MCF 10A (cell line): ENCODE measurements at regions not wholly inside any gene's neighbourhood (a gene's known extent, or its start where the extent isn't known, plus 50 kb on each side); places are given as distances from the start of the nearest gene placed in this dataset.

Experiments used
- BruUV-seq: library from RNA; stranded (reverse); fragments of 400-500 nt; replicated peaks from 2 replicates; lab custom pipeline; 2021; lab: Mats Ljungman, UMichigan
- CTCF ChIA-PET: fragments of 300-600 bp; sonication (Branson Sonifier 250); formaldehyde crosslinking; extraction: SDS; loops from one replicate; lab custom pipeline; 2021; ENCODE audit warnings: antibody characterized with exemption, inconsistent platforms; lab: Yijun Ruan, JAX
- POLR2A ChIA-PET: fragments of 300-600, 350-650 bp; sonication (Branson Sonifier 250); formaldehyde crosslinking; extraction: SDS; loops from one replicate; lab custom pipeline; 2020; ENCODE audit warnings: antibody characterized with exemption, inconsistent platforms; lab: Yijun Ruan, JAX
- DNase-seq: peaks from one replicate; pipeline ENCODE4 v3.0.0-alpha.2; 2018; ENCODE audit not compliant: unreplicated experiment
- H3K27ac Mint-ChIP-seq: one replicate; pipeline ENCODE4 v1.8.0; 2022; ENCODE audit warnings: mild to moderate bottlenecking, low read depth, mixed read lengths; ENCODE audit not compliant: unreplicated experiment
- H3K27me3 Mint-ChIP-seq: one replicate; pipeline ENCODE4 v1.8.0; 2022; ENCODE audit warnings: mixed read lengths; ENCODE audit not compliant: insufficient read depth, unreplicated experiment
- H3K36me3 Mint-ChIP-seq: one replicate; pipeline ENCODE4 v1.8.0; 2022; ENCODE audit warnings: mild to moderate bottlenecking, moderate library complexity, mixed read lengths; ENCODE audit not compliant: insufficient read depth, unreplicated experiment
- H3K4me1 Mint-ChIP-seq: one replicate; pipeline ENCODE4 v1.8.0; 2022; ENCODE audit warnings: mixed read lengths; ENCODE audit not compliant: insufficient read depth, unreplicated experiment
- H3K4me3 Mint-ChIP-seq: one replicate; pipeline ENCODE4 v1.8.0; 2022; ENCODE audit warnings: mild to moderate bottlenecking, moderate library complexity, mixed read lengths; ENCODE audit not compliant: unreplicated experiment
- H3K9me3 Mint-ChIP-seq: one replicate; pipeline ENCODE4 v1.8.0; 2022; ENCODE audit warnings: mixed read lengths; ENCODE audit not compliant: unreplicated experiment
- CTCF ChIP-seq: fragments of 200-600 bp; IDR thresholded peaks from one replicate; pipeline ENCODE4 v1.8.0; 2022; ENCODE audit warnings: antibody characterized with exemption, mild to moderate bottlenecking; ENCODE audit not compliant: unreplicated experiment
- intact Hi-C: fragments of 100-400 bp; cut with micrococcal nuclease; formaldehyde crosslinking; loops from 2 replicates; pipeline ENCODE4 v1.14.1; 2022

- Mint-ChIP-seq H3K4me3 (no peak overlapping the region), H3K4me1 (peaks cover 13% of the 10 kb centered on the region), H3K27me3 (no peaks in the 10 kb centered on the region), H3K36me3 (no peaks in the 10 kb centered on the region), H3K27ac (no peak overlapping the region), H3K9me3 (no peaks in the 10 kb centered on the region)
- TF ChIP-seq CTCF, result no peak
- CTCF ChIA-PET, result interaction anchor here (0.7 kb wide), 1 partner anchor 101 kb away, joined by 3 read pairs; no protein-coding TSS in a partner anchor
- POLR2A ChIA-PET, result interaction anchor here (0.5 kb wide), 1 partner anchor 193 kb away, joined by 3 read pairs; no protein-coding TSS in a partner anchor
- no peak for DNase-seq
- intact Hi-C loops, result no loop called here
- no TSS peak for BruUV-seq
These were observed 190.8 kb upstream of the HES1 start for GRCh38 chr3:193945143-193945542.

GRCh38 chr3:193946945-193947344, 189.0 kb upstream of the HES1 start:
- Mint-ChIP-seq H3K9me3 (no peaks in the 10 kb centered on the region), H3K4me1 (peaks cover 15% of the 10 kb centered on the region), H3K27me3 (no peaks in the 10 kb centered on the region), H3K27ac (no peak overlapping the region), H3K36me3 (no peaks in the 10 kb centered on the region), H3K4me3 (no peak overlapping the region)
- DNase-seq, result peak; percentile 55
- ChIA-PET CTCF (no interaction called here), POLR2A (no interaction called here)
- no peak for TF ChIP-seq CTCF
- BruUV-seq, result no TSS peak
- intact Hi-C loops, result no loop called here

- Mint-ChIP-seq H3K9me3 (no peaks in the 10 kb centered on the region), H3K4me1 (peaks cover 21% of the 10 kb centered on the region), H3K36me3 (no peaks in the 10 kb centered on the region), H3K4me3 (no peak overlapping the region), H3K27ac (peak overlapping the region; percentile 26), H3K27me3 (no peaks in the 10 kb centered on the region)
- POLR2A ChIA-PET, result no interaction called here
- BruUV-seq, result no TSS peak
- intact Hi-C loops, result no loop called here
- TF ChIP-seq CTCF, result no peak
- no peak for DNase-seq
- CTCF ChIA-PET, result no interaction called here
These were observed 188.4 kb upstream of the HES1 start for GRCh38 chr3:193947596-193947995.

- DNase-seq, result no peak
- H3K27ac Mint-ChIP-seq, result peak overlapping the region; percentile 26
- peaks cover 4% of the 10 kb centered on the region for H3K9me3 Mint-ChIP-seq
- BruUV-seq, result no TSS peak
- no peaks in the 10 kb centered on the region for H3K27me3 Mint-ChIP-seq
- H3K4me3 Mint-ChIP-seq, result no peak overlapping the region
- POLR2A ChIA-PET, result interaction anchor here (1.2 kb wide), 1 partner anchor 188 kb away, joined by 5 read pairs; the partner anchor contains the start of gene HES1
- H3K4me1 Mint-ChIP-seq, result peaks cover 23% of the 10 kb centered on the region
- TF ChIP-seq CTCF, result no peak
- no peaks in the 10 kb centered on the region for H3K36me3 Mint-ChIP-seq
- CTCF ChIA-PET, result no interaction called here
- intact Hi-C loops, result no loop called here
These were observed 187.5 kb upstream of the HES1 start for GRCh38 chr3:193948459-193948858.
